ENCODE measurements at regions not wholly inside any gene's neighbourhood (a gene's known extent, or its start where the extent isn't known, plus 50 kb on each side); places are given as distances from the start of the nearest gene placed in this dataset.
A peak's percentile ranks its signal among the peaks of the same experiment; 100 is the strongest.

GRCh38 chr6:91826128-91826527 is 1239.3 kb upstream of the MAP3K7 start:
- no peak overlapping the region for H3K4me3 ChIP-seq
- intact Hi-C loops (cut with micrococcal nuclease; ENCODE audit: unreplicated experiment), result no loop called here
- H3K36me3 ChIP-seq (ENCODE audit: control insufficient read depth in 2 of 2, insufficient read depth in 2 of 2, low read length in 1 of 2), result no peaks in the 10 kb centered on the region
- RAD21 ChIA-PET (ENCODE audit: unreplicated experiment), result no interaction called here
- no peaks in the 10 kb centered on the region for H3K4me1 ChIP-seq (ENCODE audit: control insufficient read depth, insufficient read depth, low read length)
- CTCF ChIA-PET, result interaction anchor here (1.3 kb wide), 1 partner anchor 18 kb away, joined by 3 read pairs; no protein-coding TSS in a partner anchor
- H3K9me3 ChIP-seq (replicated peaks; ENCODE audit: control insufficient read depth, insufficient read depth, low read length), result no peaks in the 10 kb centered on the region
- 0% methylated on average over 2 of the region's 2 CpGs for WGBS (ENCODE audit: insufficient coverage, insufficient replicate concordance, low lambda C conversion rate, missing lambda C conversion rate)
- H2AFZ ChIP-seq (ENCODE audit: control insufficient read depth, low read depth, low read length), result no peak overlapping the region
- no peaks in the 10 kb centered on the region for H3K79me2 ChIP-seq (ENCODE audit: control insufficient read depth, insufficient read depth, low read length)
- FAIRE-seq, result no peak
- no peak overlapping the region for H3K9ac ChIP-seq (ENCODE audit: control insufficient read depth, insufficient read depth, low read length)
- POLR2A ChIA-PET, result no interaction called here
- H3K27ac ChIP-seq (ENCODE audit: control insufficient read depth, insufficient read depth), result no peak overlapping the region
- DNase-seq (ENCODE audit: low read depth, low spot score), result no peak
- TF ChIP-seq CTCF (IDR thresholded peaks at IDR 0.05 in 2 of 3, conservative IDR thresholded peaks at IDR 0.05 in 1 of 3; ENCODE audit: control insufficient read depth in 2 of 3, extremely low read depth in 1 of 3, insufficient read depth in 1 of 3, low read depth in 3 of 3, low read length in 3 of 3), result no peak
- peak; percentile 34; the same call in 1 of the 2 replicates for TF ChIP-seq JUNB (IDR thresholded peaks at IDR 0.05)
- TF ChIP-seq, protein P1, sequence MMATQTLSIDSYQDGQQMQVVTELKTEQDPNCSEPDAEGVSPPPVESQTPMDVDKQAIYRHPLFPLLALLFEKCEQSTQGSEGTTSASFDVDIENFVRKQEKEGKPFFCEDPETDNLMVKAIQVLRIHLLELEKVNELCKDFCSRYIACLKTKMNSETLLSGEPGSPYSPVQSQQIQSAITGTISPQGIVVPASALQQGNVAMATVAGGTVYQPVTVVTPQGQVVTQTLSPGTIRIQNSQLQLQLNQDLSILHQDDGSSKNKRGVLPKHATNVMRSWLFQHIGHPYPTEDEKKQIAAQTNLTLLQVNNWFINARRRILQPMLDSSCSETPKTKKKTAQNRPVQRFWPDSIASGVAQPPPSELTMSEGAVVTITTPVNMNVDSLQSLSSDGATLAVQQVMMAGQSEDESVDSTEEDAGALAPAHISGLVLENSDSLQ (IDR thresholded peaks at IDR 0.05), result no peak
- TF ChIP-seq ZNF24 (IDR thresholded peaks at IDR 0.05), result peak; percentile 90
- TF ChIP-seq EP300 (IDR thresholded peaks at IDR 0.05; ENCODE audit: borderline replicate concordance in 1 of 2, control insufficient read depth in 1 of 2, low read depth in 2 of 2, low read length in 2 of 2), result peak in 1 of 2 experiments; percentile 25; a peak in 1 of 4 replicates
- 0 out of 2 replicates have a peak, but pooled peaks have one; percentile 17 for TF ChIP-seq MTA2 (IDR thresholded peaks at IDR 0.05; ENCODE audit: low read depth)
- in situ Hi-C loops (cut with MboI), result no loop called here
- no TSS peak for BruUV-seq (replicated peaks)
- SMC1A ChIA-PET (ENCODE audit: uncharacterized antibody, unreplicated experiment), result interaction anchor here (0.6 to 1.7 kb wide), 5 partner anchors 14 to 291 kb away, joined by 3 to 6 read pairs (median 3); no protein-coding TSS in a partner anchor
- no peak overlapping the region for H3K4me2 ChIP-seq (ENCODE audit: control insufficient read depth, insufficient read depth)
- H3K27me3 ChIP-seq (replicated peaks in 1 of 2; ENCODE audit: control insufficient read depth in 2 of 2, insufficient read depth in 2 of 2, low read length in 1 of 2), result no peaks in the 10 kb centered on the region
- H4K20me1 ChIP-seq (ENCODE audit: control insufficient read depth, insufficient read depth), result no peaks in the 10 kb centered on the region
- ATAC-seq, result peak; percentile 80

All from GM12878 (cell line).